PC-9 (cell line): ENCODE measurements at regions not wholly inside any gene's neighbourhood (a gene's known extent, or its start where the extent isn't known, plus 50 kb on each side); places are given as distances from the start of the nearest gene placed in this dataset.

ENCODE experiments used
- CTCF ChIP-seq: fragments of 200-600 bp; sonication (generic); conservative IDR thresholded peaks from 2 replicates; pipeline ENCODE4 v1.6.1; 2017; ENCODE audit warnings: mixed run types, antibody characterized with exemption, mild to moderate bottlenecking, moderate library complexity
- EZH2 ChIP-seq: fragments of 200-600 bp; sonication (generic); IDR thresholded peaks from 2 replicates; pipeline ENCODE4 v1.8.0; 2017; ENCODE audit warnings: antibody characterized with exemption, low read depth

- TF ChIP-seq CTCF (no peak), EZH2 (no peak)
Measured at GRCh38 chr20:43827940-43828562, 86.6 kb upstream of the TOX2 start.
